ENCODE measurements at regions not wholly inside any gene's neighbourhood (a gene's known extent, or its start where the extent isn't known, plus 50 kb on each side); places are given as distances from the start of the nearest gene placed in this dataset.
"Not testable (repeated sequence)": the region's sequence is repeated elsewhere in the genome, so short reads cannot be mapped to it uniquely, and the experiment has no call there.

DNA sequence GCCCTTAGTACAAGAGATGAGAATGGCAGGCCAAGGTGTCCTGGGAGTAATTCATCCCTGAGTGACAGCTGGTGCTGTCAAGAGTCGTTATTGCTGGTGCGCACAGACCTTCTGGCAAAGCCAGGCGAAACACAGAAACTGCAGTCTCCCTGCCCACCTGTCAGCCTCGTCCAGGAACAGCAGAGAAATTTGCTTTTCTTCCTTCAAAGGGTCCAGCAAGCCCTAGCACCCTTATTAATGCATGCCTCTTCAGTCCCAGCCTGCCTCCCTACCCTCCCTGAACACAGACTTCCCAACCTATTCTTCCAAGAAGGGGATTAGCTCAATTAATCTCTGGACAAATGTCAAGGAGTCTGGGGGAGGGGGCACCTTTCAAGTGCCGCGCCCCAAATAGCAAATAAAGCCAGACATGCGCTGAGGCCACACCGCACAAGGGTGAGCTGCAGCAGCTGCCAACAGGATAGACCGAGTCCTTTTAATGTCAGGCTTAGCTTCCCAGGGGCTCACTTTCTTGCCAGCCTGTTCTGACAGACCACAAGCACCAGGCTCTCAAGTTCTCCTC is 250.7 kb upstream of the RASGEF1B start:
- H3K27ac ChIP-seq: no peak overlapping the region
- TF ChIP-seq, protein P1, sequence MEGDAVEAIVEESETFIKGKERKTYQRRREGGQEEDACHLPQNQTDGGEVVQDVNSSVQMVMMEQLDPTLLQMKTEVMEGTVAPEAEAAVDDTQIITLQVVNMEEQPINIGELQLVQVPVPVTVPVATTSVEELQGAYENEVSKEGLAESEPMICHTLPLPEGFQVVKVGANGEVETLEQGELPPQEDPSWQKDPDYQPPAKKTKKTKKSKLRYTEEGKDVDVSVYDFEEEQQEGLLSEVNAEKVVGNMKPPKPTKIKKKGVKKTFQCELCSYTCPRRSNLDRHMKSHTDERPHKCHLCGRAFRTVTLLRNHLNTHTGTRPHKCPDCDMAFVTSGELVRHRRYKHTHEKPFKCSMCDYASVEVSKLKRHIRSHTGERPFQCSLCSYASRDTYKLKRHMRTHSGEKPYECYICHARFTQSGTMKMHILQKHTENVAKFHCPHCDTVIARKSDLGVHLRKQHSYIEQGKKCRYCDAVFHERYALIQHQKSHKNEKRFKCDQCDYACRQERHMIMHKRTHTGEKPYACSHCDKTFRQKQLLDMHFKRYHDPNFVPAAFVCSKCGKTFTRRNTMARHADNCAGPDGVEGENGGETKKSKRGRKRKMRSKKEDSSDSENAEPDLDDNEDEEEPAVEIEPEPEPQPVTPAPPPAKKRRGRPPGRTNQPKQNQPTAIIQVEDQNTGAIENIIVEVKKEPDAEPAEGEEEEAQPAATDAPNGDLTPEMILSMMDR (conservative IDR thresholded peaks at IDR 0.05): no peak

DNA sequence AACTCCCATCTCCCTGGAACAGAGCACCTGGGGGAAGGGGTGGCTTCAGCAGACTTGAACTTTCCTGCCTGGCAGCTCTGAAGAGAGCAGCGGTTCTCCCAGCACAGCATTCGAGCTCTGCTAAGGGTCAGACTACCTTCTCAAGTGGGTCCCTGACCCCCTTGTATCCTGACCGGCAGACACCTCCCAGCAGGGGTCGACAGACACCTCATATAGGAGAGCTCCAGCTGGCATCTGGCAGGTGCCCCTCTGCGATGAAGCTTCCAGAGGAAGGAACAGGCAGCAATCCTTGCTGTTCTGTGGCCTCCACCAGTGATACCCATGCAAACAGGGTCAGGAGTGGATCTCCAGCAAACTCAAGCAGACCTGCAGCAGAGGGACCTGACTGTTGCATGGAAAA is 244.1 kb upstream of the RASGEF1B start:
- TF ChIP-seq, protein P1 (conservative IDR thresholded peaks at IDR 0.05): no peak
- no peak overlapping the region for H3K27ac ChIP-seq

DNA sequence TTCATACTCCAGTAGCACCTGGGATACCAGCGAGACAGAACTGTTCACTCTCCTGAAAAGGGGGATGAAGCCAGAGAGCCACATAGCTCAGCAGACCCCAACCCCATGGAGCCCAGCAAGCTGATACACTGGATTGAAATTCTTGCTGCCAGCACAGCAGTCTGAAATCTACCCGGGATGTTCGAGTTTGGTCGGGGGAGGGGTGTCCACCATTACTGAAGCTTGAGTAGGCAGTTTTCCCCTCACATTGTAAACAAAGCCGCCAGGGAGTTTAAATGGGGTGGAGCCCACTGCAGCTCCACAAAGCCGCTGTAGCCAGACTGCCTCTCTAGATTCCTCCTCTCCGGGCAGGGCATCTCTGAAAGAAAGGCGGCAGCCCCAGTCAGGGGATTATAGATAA is 243.7 kb upstream of the RASGEF1B start:
- not testable (repeated sequence) for H3K27ac ChIP-seq

DNA sequence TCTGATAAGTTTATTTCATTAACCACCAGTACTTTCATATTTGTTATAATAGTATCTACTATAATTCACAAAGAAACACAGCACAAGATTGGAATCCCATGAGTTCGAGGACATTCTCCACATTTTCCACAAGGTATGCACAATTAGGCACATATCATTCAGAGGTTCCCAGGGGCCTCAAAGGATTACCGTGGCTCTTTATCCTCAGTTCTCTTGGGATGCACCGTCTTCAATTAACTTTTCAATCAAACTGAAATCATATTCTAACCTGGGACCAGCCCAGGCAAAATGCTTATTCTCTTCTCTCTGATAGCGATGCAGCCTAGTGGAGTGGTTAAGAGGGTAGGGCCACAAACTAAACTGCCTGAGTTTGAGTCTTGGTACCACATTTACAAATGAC is 242.6 kb upstream of the RASGEF1B start:
- TF ChIP-seq, protein P1 (conservative IDR thresholded peaks at IDR 0.05): no peak
- H3K27ac ChIP-seq: no peak overlapping the region

DNA sequence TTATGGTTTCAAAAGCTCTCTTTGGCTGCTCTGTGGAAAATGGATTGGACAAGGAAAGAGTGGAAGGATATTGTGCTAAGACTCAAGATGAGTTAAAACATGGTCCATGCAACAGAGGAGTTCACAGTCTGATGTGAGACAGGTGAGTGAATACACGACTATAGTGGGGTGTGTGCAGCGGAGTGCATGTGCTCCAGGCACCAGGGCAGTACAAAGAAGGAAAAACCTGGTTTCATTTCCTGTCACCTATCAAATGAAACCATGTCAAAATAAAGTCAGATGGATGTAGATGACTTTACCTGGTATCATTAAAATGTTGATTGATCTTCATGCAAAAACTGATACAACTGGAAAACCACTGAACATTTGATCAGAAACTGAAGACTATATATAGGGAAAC is 241.0 kb upstream of the RASGEF1B start:
- TF ChIP-seq, protein P1 (conservative IDR thresholded peaks at IDR 0.05): no peak

DNA sequence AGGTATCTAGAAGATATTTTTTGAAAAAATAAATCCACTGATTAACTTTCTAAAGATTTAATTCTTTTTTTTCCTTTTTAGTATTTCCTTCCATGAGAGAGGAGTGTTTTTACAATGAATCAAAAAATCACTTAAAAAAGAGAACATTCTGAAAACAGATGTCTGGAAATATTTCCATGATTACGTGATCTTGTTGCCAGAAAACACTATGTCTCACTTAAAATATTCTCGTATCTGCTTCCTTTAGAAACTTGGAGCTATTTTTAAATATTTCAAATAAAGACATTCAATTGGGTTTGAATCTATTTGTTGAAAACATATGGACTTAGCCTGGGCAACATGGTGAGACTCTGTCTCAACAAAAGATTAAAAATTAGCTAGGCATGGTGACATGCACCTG is 232.8 kb upstream of the RASGEF1B start:
- TF ChIP-seq, protein P1 (conservative IDR thresholded peaks at IDR 0.05): no peak

More for the DNA sequence above, 241.0 kb upstream of the RASGEF1B start:
- H3K27ac ChIP-seq: no peak overlapping the region

DNA sequence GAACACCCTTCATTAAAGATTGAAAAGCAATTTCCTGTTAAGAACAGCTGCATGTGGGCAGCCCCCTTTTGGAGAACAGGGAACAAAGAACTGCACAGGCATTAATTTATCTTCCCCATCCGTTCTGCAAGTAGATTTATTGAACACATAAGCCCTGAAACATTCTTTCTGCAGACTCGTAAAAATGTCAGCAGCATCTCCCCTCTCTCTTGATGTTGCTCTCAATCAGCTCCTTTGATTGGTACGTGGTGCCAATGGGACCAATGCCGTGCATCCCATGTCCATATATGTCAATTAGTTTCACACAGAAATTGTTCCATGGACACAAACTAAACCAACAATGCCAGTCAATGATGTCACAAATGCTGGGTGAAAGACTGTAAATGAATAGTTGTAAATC is 228.5 kb upstream of the RASGEF1B start:
- H3K27ac ChIP-seq: no peak overlapping the region
- TF ChIP-seq, protein P1 (conservative IDR thresholded peaks at IDR 0.05): no peak

More for the DNA sequence above, 232.8 kb upstream of the RASGEF1B start:
- H3K27ac ChIP-seq: no peak overlapping the region

DNA sequence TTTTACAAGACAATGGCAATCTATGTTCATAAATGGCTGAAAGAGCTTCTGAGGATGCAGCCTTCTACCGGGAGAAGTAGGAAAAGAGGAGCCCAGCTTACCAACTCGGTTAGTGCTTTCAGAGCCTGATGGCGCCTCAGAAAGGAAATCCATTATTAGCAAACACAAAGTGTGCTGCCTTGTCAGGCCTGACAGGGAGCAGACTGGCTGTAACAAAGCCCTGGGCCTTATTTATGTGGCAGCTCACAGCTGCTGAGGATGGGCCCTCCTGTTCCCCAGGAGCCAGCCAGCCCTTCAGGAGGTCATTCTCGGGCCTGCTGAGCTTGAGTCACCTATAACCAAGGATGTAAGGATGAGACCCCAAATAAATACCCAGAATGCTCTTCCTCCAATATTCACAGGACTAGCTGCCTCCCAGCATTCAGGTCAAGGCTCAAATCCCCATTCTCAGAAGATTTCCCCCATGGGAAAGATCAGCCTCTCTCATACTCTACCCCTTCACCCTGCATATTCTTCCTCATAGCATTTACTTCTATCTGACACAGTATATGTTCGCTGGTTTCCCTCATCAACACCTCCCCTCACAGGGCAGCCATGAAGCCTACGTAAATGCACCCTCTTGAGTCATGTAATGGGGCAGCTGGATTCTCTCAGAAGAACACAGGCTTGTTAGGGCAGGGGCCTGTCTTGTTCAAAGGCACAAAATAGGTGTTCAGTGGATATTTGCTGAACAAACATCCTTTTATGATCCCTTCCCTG is 227.0 kb upstream of the RASGEF1B start:
- TF ChIP-seq, protein P1 (conservative IDR thresholded peaks at IDR 0.05): no peak
- H3K27ac ChIP-seq: no peak overlapping the region

All from VCaP (cell line).